Keratinocyte (primary cell): ENCODE measurements at regions not wholly inside any gene's neighbourhood (a gene's known extent, or its start where the extent isn't known, plus 50 kb on each side); places are given as distances from the start of the nearest gene placed in this dataset.

Experiments
- DNase-seq: peaks from one replicate; pipeline ENCODE4 v3.0.0-alpha.2; 2011; ENCODE audit warnings: low read depth, missing footprints, low spot score
- FAIRE-seq: peaks from 2 replicates; lab custom pipeline; 2011; peaks lifted over from hg19 to GRCh38; lab: Jason Lieb, UNC
- H2AFZ ChIP-seq: 2 replicates; pipeline ENCODE4 v1.6.0; 2012; ENCODE audit warnings: low read length, control low read depth, inconsistent platforms; ENCODE audit not compliant: control insufficient read depth
- H3K27ac ChIP-seq: 2 replicates; pipeline ENCODE4 v1.5.1; 2011; ENCODE audit warnings: low read length; ENCODE audit not compliant: control insufficient read depth, insufficient read depth
- H3K27me3 ChIP-seq: 3 replicates; pipeline ENCODE4 v1.6.0; 2011; ENCODE audit warnings: low read length; ENCODE audit not compliant: control insufficient read depth, insufficient read depth; ENCODE audit errors: extremely low read depth
- H3K36me3 ChIP-seq, 2 experiments: 2 replicates in 1 of 2; 3 replicates in 1 of 2; pipeline ENCODE4 v1.5.1; 2011; ENCODE audit warnings: low read length in 2 of 2, mild to moderate bottlenecking in 1 of 2; ENCODE audit not compliant: control insufficient read depth in 2 of 2, insufficient read depth in 2 of 2; ENCODE audit errors: extremely low read depth in 1 of 2
- H3K4me1 ChIP-seq: 3 replicates; pipeline ENCODE4 v1.5.1; 2011; ENCODE audit warnings: low read length; ENCODE audit not compliant: control insufficient read depth, insufficient read depth; ENCODE audit errors: extremely low read depth
- H3K4me2 ChIP-seq: 3 replicates; pipeline ENCODE4 v1.6.0; 2011; ENCODE audit warnings: low read depth, low read length; ENCODE audit not compliant: control insufficient read depth, insufficient read depth; ENCODE audit errors: extremely low read depth
- H3K4me3 ChIP-seq, 3 experiments: fragments of 200-600 bp in 1 of 3; sonication (generic) in 1 of 3; 2 replicates in 2 of 3; 3 replicates in 1 of 3; pipeline ENCODE4 v1.5.1; 2011 to 2016; ENCODE audit warnings: low read length in 3 of 3, mild to moderate bottlenecking in 3 of 3, control low read depth in 2 of 3, inconsistent platforms in 1 of 3, low read depth in 1 of 3, mixed read lengths in 1 of 3, mixed run types in 1 of 3, moderate library complexity in 1 of 3; ENCODE audit not compliant: control insufficient read depth in 2 of 3, insufficient read depth in 2 of 3; ENCODE audit errors: extremely low read depth in 1 of 3
- H3K79me2 ChIP-seq: 2 replicates; pipeline ENCODE4 v1.6.0; 2012; ENCODE audit warnings: low read length; ENCODE audit not compliant: control insufficient read depth, insufficient read depth
- H3K9ac ChIP-seq: 3 replicates; pipeline ENCODE4 v1.6.0; 2011; ENCODE audit warnings: low read length; ENCODE audit not compliant: control insufficient read depth, insufficient read depth; ENCODE audit errors: extremely low read depth
- H3K9me1 ChIP-seq: 3 replicates; pipeline ENCODE4 v1.6.0; 2011; ENCODE audit warnings: low read length; ENCODE audit not compliant: control insufficient read depth, insufficient read depth; ENCODE audit errors: extremely low read depth
- H3K9me3 ChIP-seq: 2 replicates; pipeline ENCODE4 v1.5.1; 2012; ENCODE audit warnings: low read depth, low read length; ENCODE audit not compliant: control insufficient read depth
- H4K20me1 ChIP-seq: 3 replicates; pipeline ENCODE4 v1.6.0; 2011; ENCODE audit warnings: low read length; ENCODE audit not compliant: control insufficient read depth, insufficient read depth; ENCODE audit errors: extremely low read depth
- CTCF ChIP-seq, 3 experiments: IDR thresholded peaks in 1 of 3; conservative IDR thresholded peaks in 1 of 3; optimal IDR thresholded peaks in 1 of 3; 2 replicates in 2 of 3; 3 replicates in 1 of 3; pipeline versions ENCODE3 to v1.5.1; 2011; ENCODE audit warnings: low read length in 3 of 3, mild to moderate bottlenecking in 3 of 3, moderate library complexity in 2 of 3, control low read depth in 1 of 3, inconsistent platforms in 1 of 3; ENCODE audit not compliant: insufficient read depth in 2 of 3; ENCODE audit errors: extremely low read depth in 1 of 3
- EZH2 ChIP-seq: IDR thresholded peaks from one replicate; pipeline ENCODE4 v1.6.1; 2012; ENCODE audit warnings: inconsistent platforms, mild to moderate bottlenecking, low read length, moderate library complexity
- dilution Hi-C: fragments of 300-500 bp; cut with MboI; formaldehyde crosslinking; loops from one replicate; pipeline ENCODE4 v1.7.0; 2020; ENCODE audit warnings: low sequenced_read_pairs; ENCODE audit not compliant: extremely low pct_ligation_motif_present

- H3K4me2 ChIP-seq, result no peak overlapping the region
- H3K9me1 ChIP-seq, result no peaks in the 10 kb centered on the region
- no peak overlapping the region for H2AFZ ChIP-seq
- no peak overlapping the region for H3K4me3 ChIP-seq
- no peaks in the 10 kb centered on the region for H3K36me3 ChIP-seq
- H3K4me1 ChIP-seq, result no peaks in the 10 kb centered on the region
- no peak overlapping the region for H3K27ac ChIP-seq
- no peak for DNase-seq
- no peaks in the 10 kb centered on the region for H4K20me1 ChIP-seq
- H3K9ac ChIP-seq, result no peak overlapping the region
- dilution Hi-C loops, result loop anchor here (25.0 kb wide), 1 partner anchor 101 kb away; no protein-coding TSS in a partner anchor
- TF ChIP-seq CTCF (optimal IDR thresholded peaks at IDR 0.05 in 1 of 3, IDR thresholded peaks at IDR 0.05 in 1 of 3, conservative IDR thresholded peaks at IDR 0.05 in 1 of 3; ENCODE audit: extremely low read depth in 1 of 3, insufficient read depth in 2 of 3, low read length in 3 of 3), result no peak
- no peak for TF ChIP-seq EZH2
- H3K79me2 ChIP-seq, result no peaks in the 10 kb centered on the region
- no peak for FAIRE-seq
- no peaks in the 10 kb centered on the region for H3K9me3 ChIP-seq
- H3K27me3 ChIP-seq, result peaks cover 6% of the 10 kb centered on the region
These were observed 368.7 kb upstream of the UMPS start for GRCh38 chr3:124361566-124361965.

- Histone ChIP-seq H4K20me1 (no peaks in the 10 kb centered on the region), H3K79me2 (no peaks in the 10 kb centered on the region), H3K9ac (no peak overlapping the region), H3K36me3 (no peaks in the 10 kb centered on the region), H3K27ac (no peak overlapping the region), H3K27me3 (peaks cover 6% of the 10 kb centered on the region), H2AFZ (no peak overlapping the region), H3K4me3 (no peak overlapping the region), H3K9me1 (no peaks in the 10 kb centered on the region), H3K4me1 (no peaks in the 10 kb centered on the region), H3K4me2 (no peak overlapping the region), H3K9me3 (no peaks in the 10 kb centered on the region)
- no peak for TF ChIP-seq CTCF (optimal IDR thresholded peaks at IDR 0.05 in 1 of 3, IDR thresholded peaks at IDR 0.05 in 1 of 3, conservative IDR thresholded peaks at IDR 0.05 in 1 of 3; ENCODE audit: extremely low read depth in 1 of 3, insufficient read depth in 2 of 3, low read length in 3 of 3)
- TF ChIP-seq EZH2, result no peak
- dilution Hi-C loops, result loop anchor here (25.0 kb wide), 1 partner anchor 100 kb away; no protein-coding TSS in a partner anchor
- FAIRE-seq, result no peak
- no peak for DNase-seq
These were observed 367.8 kb upstream of the UMPS start for GRCh38 chr3:124362455-124362854.
